SK-N-SH (cell line): ENCODE measurements at regions not wholly inside any gene's neighbourhood (a gene's known extent, or its start where the extent isn't known, plus 50 kb on each side); places are given as distances from the start of the nearest gene placed in this dataset.

Experiments used
- CTCF ChIA-PET: fragments of 300-600, 350-600 bp; formaldehyde crosslinking; extraction: SDS; loops from one replicate; lab custom pipeline; 2021; lab: Yijun Ruan, JAX
- POLR2A ChIA-PET: fragments of 350-600 bp; sonication (Branson Sonifier 250); formaldehyde crosslinking; extraction: SDS; loops from one replicate; lab custom pipeline; 2020; ENCODE audit warnings: antibody characterized with exemption, inconsistent platforms; lab: Yijun Ruan, JAX
- DNase-seq: peaks from one replicate; pipeline ENCODE4 v3.0.0; 2012
- H2AFZ ChIP-seq: fragments of 200-600 bp; sonication (generic); 2 replicates; pipeline ENCODE4 v1.8.1; 2016; ENCODE audit warnings: antibody characterized with exemption, mild to moderate bottlenecking, low read depth
- H3F3A ChIP-seq: fragments of 200-600 bp; sonication (generic); replicated peaks from 2 replicates; pipeline ENCODE3; 2016; ENCODE audit warnings: antibody characterized with exemption, mild to moderate bottlenecking; ENCODE audit not compliant: insufficient read depth
- H3K27ac ChIP-seq, 2 experiments: fragments of 200-500 bp in 1 of 2; fragments of 200-600 bp in 1 of 2; sonication (Bioruptor generic) in 1 of 2; sonication (generic), shearing (Covaris generic) in 1 of 2; 2 replicates each; pipeline versions ENCODE4 v1.5.1 to v1.6.1; 2014 to 2016; ENCODE audit warnings: low read depth in 2 of 2, inconsistent platforms in 1 of 2, low read length in 1 of 2, mild to moderate bottlenecking in 1 of 2, mixed read lengths in 1 of 2
- H3K27me3 ChIP-seq: fragments of 200-600 bp; sonication (generic), shearing (Covaris generic); 2 replicates; pipeline ENCODE4 v1.6.1; 2016; ENCODE audit warnings: mixed run types; ENCODE audit not compliant: insufficient read depth
- H3K36me3 ChIP-seq, 2 experiments: fragments of 200-500 bp in 1 of 2; fragments of 200-600 bp in 1 of 2; sonication (Bioruptor generic) in 1 of 2; sonication (generic) in 1 of 2; replicated peaks in 1 of 2; 2 replicates each; pipeline versions ENCODE3 to v1.5.1; 2014 to 2016; ENCODE audit warnings: low read length in 1 of 2, mild to moderate bottlenecking in 1 of 2; ENCODE audit not compliant: insufficient read depth in 2 of 2, control insufficient read depth in 1 of 2
- H3K4me1 ChIP-seq, 2 experiments: fragments of 200-500 bp in 1 of 2; fragments of 200-600 bp in 1 of 2; sonication (Bioruptor generic) in 1 of 2; sonication (generic), shearing (Covaris generic) in 1 of 2; 2 replicates each; pipeline versions ENCODE4 v1.5.1 to v1.6.1; 2014 to 2016; ENCODE audit warnings: low read depth in 1 of 2, low read length in 1 of 2, mixed run types in 1 of 2; ENCODE audit not compliant: insufficient read depth in 2 of 2, control insufficient read depth in 1 of 2
- H3K4me2 ChIP-seq: fragments of 200-600 bp; sonication (generic), shearing (Covaris generic); 2 replicates; pipeline ENCODE4 v1.6.1; 2017; ENCODE audit warnings: mixed run types
- H3K4me3 ChIP-seq, 2 experiments: fragments of 200-500 bp in 1 of 2; fragments of 200-600 bp in 1 of 2; sonication (Bioruptor generic) in 1 of 2; sonication (generic), shearing (Covaris generic) in 1 of 2; 2 replicates each; pipeline versions ENCODE4 v1.5.1 to v1.8.1; 2014 to 2016; ENCODE audit warnings: low read depth in 2 of 2, inconsistent platforms in 1 of 2, low read length in 1 of 2, mild to moderate bottlenecking in 1 of 2, mixed read lengths in 1 of 2, moderate library complexity in 1 of 2
- H3K79me2 ChIP-seq: fragments of 200-600 bp; sonication (generic); 2 replicates; pipeline ENCODE4 v1.8.1; 2017; ENCODE audit warnings: mild to moderate bottlenecking; ENCODE audit not compliant: insufficient read depth
- H3K9ac ChIP-seq: fragments of 200-600 bp; sonication (generic); 2 replicates; pipeline ENCODE4 v1.6.1; 2017; ENCODE audit warnings: mixed run types
- H3K9me2 ChIP-seq: fragments of 200-600 bp; sonication (generic); 2 replicates; pipeline ENCODE4 v1.6.1; 2017; ENCODE audit warnings: mixed run types
- H3K9me3 ChIP-seq: fragments of 200-600 bp; sonication (generic); 2 replicates; pipeline ENCODE4 v1.6.1; 2017; ENCODE audit warnings: mixed run types, mild to moderate bottlenecking, moderate library complexity
- H4K20me1 ChIP-seq: fragments of 200-600 bp; sonication (generic); 2 replicates; pipeline ENCODE4 v1.6.1; 2017; ENCODE audit warnings: mild to moderate bottlenecking, mixed run types; ENCODE audit not compliant: insufficient read depth
- CHD2 ChIP-seq: fragments of 150-350 bp; IDR thresholded peaks from 2 replicates; pipeline ENCODE4 v1.6.1; 2018; ENCODE audit warnings: low read length; ENCODE audit not compliant: partially characterized antibody
- ELF1 ChIP-seq: IDR thresholded peaks from 2 replicates; pipeline ENCODE4 v1.4.0; 2012
- EZH2phosphoT487 ChIP-seq: fragments of 200-600 bp; sonication (generic); IDR thresholded peaks from 2 replicates; pipeline ENCODE4 v1.6.1; 2017; ENCODE audit warnings: low read depth, mixed run types, mild to moderate bottlenecking, antibody characterized with exemption, moderate library complexity, borderline replicate concordance
- FOSL2 ChIP-seq: IDR thresholded peaks from 2 replicates; pipeline ENCODE4 v1.4.0; 2012; ENCODE audit warnings: low read depth, mild to moderate bottlenecking, moderate library complexity, borderline replicate concordance
- FOXJ3 ChIP-seq: sonication (generic); formaldehyde crosslinking; IDR thresholded peaks from 2 replicates; pipeline ENCODE4 v1.5.1; 2020; ENCODE audit warnings: mild to moderate bottlenecking, missing genetic modification reagents
- GATA2 ChIP-seq: sonication (generic); formaldehyde crosslinking; IDR thresholded peaks from 2 replicates; pipeline ENCODE4 v1.5.0; 2020; ENCODE audit warnings: mild to moderate bottlenecking, missing genetic modification reagents
- MAX ChIP-seq: IDR thresholded peaks from 2 replicates; pipeline ENCODE4 v1.4.0; 2012; ENCODE audit warnings: low read depth
- MEF2A ChIP-seq: IDR thresholded peaks from 2 replicates; pipeline ENCODE4 v1.4.0; 2012; ENCODE audit warnings: low read depth, borderline replicate concordance
- MXI1 ChIP-seq: IDR thresholded peaks from 2 replicates; pipeline ENCODE4 v1.6.1; 2012; ENCODE audit warnings: mild to moderate bottlenecking, low read depth, low read length, improper control_type of control experiment
- RAD21 ChIP-seq: IDR thresholded peaks from 2 replicates; pipeline ENCODE4 v1.6.1; 2012; ENCODE audit warnings: mild to moderate bottlenecking, low read length
- RCOR1 ChIP-seq: fragments of 150-350 bp; IDR thresholded peaks from 2 replicates; pipeline ENCODE4 v1.6.1; 2017; ENCODE audit warnings: antibody characterized with exemption, low read length
- REST ChIP-seq: IDR thresholded peaks from 2 replicates; pipeline ENCODE4 v1.6.1; 2012; ENCODE audit warnings: mild to moderate bottlenecking, low read depth, low read length, moderate library complexity
- SMC3 ChIP-seq: IDR thresholded peaks from 2 replicates; pipeline ENCODE4 v1.6.1; 2012; ENCODE audit warnings: low read depth, low read length, improper control_type of control experiment
- TCF12 ChIP-seq: IDR thresholded peaks from 2 replicates; pipeline ENCODE4 v1.4.0; 2012
- USF1 ChIP-seq: IDR thresholded peaks from 2 replicates; pipeline ENCODE4 v1.4.0; 2012; ENCODE audit warnings: low read depth, borderline replicate concordance
- YY1 ChIP-seq: IDR thresholded peaks from 2 replicates; pipeline ENCODE4 v1.4.0; 2012; ENCODE audit warnings: low read depth, mild to moderate bottlenecking
- ZBTB33 ChIP-seq: IDR thresholded peaks from 2 replicates; pipeline ENCODE4 v1.4.0; 2012; ENCODE audit warnings: low read depth, borderline replicate concordance
- WGBS: methylation state at CpG from one replicate; pipeline ENCODE4 v1.1.6; 2017; ENCODE audit warnings: low lambda C conversion rate; 5-methylcytosine and 5-hydroxymethylcytosine counted together

GRCh38 chr2:18503376-18504228, 56.9 kb downstream of the RDH14 start:
- 58% methylated on average over 8 of the region's 8 CpGs for WGBS
- H3K9ac ChIP-seq, result no peak overlapping the region
- no peak overlapping the region for H3K4me2 ChIP-seq

GRCh38 chr2:18502142-18502541, 58.3 kb downstream of the RDH14 start:
- Histone ChIP-seq H3K9me2 (no peaks in the 10 kb centered on the region), H4K20me1 (no peaks in the 10 kb centered on the region), H3F3A (no peaks in the 10 kb centered on the region), H3K4me2 (no peak overlapping the region), H3K27ac (no peak overlapping the region), H3K9ac (no peak overlapping the region), H3K36me3 (no peaks in the 10 kb centered on the region), H3K79me2 (no peaks in the 10 kb centered on the region), H3K4me3 (no peak overlapping the region), H3K27me3 (no peaks in the 10 kb centered on the region), H3K4me1 (no peaks in the 10 kb centered on the region), H3K9me3 (no peaks in the 10 kb centered on the region), H2AFZ (no peak overlapping the region)
- 53% methylated on average over 2 of the region's 2 CpGs for WGBS
- TF ChIP-seq TCF12, result no peak
- no peak for TF ChIP-seq MXI1
- TF ChIP-seq FOSL2, result no peak
- TF ChIP-seq CHD2, result no peak
- no peak for TF ChIP-seq MEF2A
- TF ChIP-seq REST, result no peak
- TF ChIP-seq EZH2phosphoT487, result no peak
- TF ChIP-seq USF1, result no peak
- DNase-seq, result no peak
- ChIA-PET POLR2A (no interaction called here), CTCF (interaction anchor here (0.9 kb wide), 1 partner anchor 10 kb away, joined by 3 read pairs; no protein-coding TSS in a partner anchor)

More at GRCh38 chr2:18503376-18504228, 56.9 kb downstream of the RDH14 start:
- Histone ChIP-seq H3K36me3 (no peaks in the 10 kb centered on the region), H3K9me2 (no peaks in the 10 kb centered on the region), H3K27me3 (no peaks in the 10 kb centered on the region), H4K20me1 (no peaks in the 10 kb centered on the region), H3F3A (peaks cover 5% of the 10 kb centered on the region), H3K9me3 (no peaks in the 10 kb centered on the region), H3K4me3 (no peak overlapping the region), H2AFZ (no peak overlapping the region), H3K79me2 (no peaks in the 10 kb centered on the region), H3K4me1 (no peaks in the 10 kb centered on the region), H3K27ac (no peak overlapping the region)
- ChIA-PET CTCF (interaction anchor here (0.6 to 1.0 kb wide), 4 partner anchors 8 to 723 kb away, joined by 3 read pairs; no protein-coding TSS in a partner anchor), POLR2A (no interaction called here)
- no peak for TF ChIP-seq ELF1
- no peak for TF ChIP-seq MEF2A
- no peak for TF ChIP-seq FOSL2
- TF ChIP-seq USF1, result no peak
- no peak for TF ChIP-seq MAX
- TF ChIP-seq FOXJ3 (CRISPR knock-in tag), result no peak
- TF ChIP-seq RCOR1, result no peak
- no peak for TF ChIP-seq SMC3
- no peak for TF ChIP-seq ZBTB33
- TF ChIP-seq GATA2 (CRISPR knock-in tag), result no peak
- TF ChIP-seq YY1, result no peak
- TF ChIP-seq RAD21, result no peak
- TF ChIP-seq TCF12, result no peak
- no peak for DNase-seq
